ENCODE measurements at regions not wholly inside any gene's neighbourhood (a gene's known extent, or its start where the extent isn't known, plus 50 kb on each side); places are given as distances from the start of the nearest gene placed in this dataset.

DNA sequence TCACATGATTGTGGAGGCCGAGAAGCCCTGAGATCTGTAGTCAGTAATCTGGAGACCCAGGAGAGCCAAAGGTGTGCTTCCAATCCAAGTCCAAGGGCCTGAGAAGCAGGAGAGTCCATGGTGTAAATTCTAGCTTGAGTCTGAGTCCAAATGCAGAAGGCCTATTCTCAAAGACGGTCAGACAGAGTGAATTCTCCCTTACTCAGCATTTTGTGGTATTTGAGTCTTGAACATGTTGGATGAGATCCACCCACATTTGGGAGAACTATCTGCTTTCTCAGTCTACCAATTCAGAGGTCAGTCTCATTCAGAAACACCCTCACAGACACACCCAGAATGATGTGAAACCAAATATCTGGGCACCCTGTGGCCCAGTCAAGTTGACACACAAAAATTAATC, 128.8 kb upstream of the PTCH1 start:
- FAIRE-seq (no peak), ATAC-seq (no peak), DNase-seq (ENCODE audit: low spot score) (no peak)
- Histone ChIP-seq H3K36me3 (replicated peaks in 1 of 2; ENCODE audit: control insufficient read depth in 1 of 2, insufficient read depth in 2 of 2, low read length in 2 of 2) (no peaks in the 10 kb centered on the region), H3K27me3 (ENCODE audit: control insufficient read depth in 1 of 2, insufficient read depth in 2 of 2, low read length in 2 of 2) (no peaks in the 10 kb centered on the region), H3K27ac (ENCODE audit: extremely low read length, insufficient read depth, low read length) (no peak overlapping the region), H3K9ac (ENCODE audit: insufficient read depth, low read depth, low read length) (no peak overlapping the region), H3K9me3 (ENCODE audit: low read length) (no peaks in the 10 kb centered on the region), H4K20me1 (ENCODE audit: insufficient read depth, low read length) (no peaks in the 10 kb centered on the region), H3K79me2 (ENCODE audit: insufficient read depth, low read length) (no peaks in the 10 kb centered on the region), H3K4me2 (ENCODE audit: low read depth, low read length) (no peak overlapping the region), H2AFZ (ENCODE audit: low read length) (no peak overlapping the region), H3K4me3 (replicated peaks in 1 of 3; ENCODE audit: insufficient read depth in 1 of 3, low read depth in 2 of 3, low read length in 3 of 3) (no peak overlapping the region), H3K4me1 (ENCODE audit: insufficient read depth, low read length) (no peaks in the 10 kb centered on the region)
- WGBS (ENCODE audit: low lambda C conversion rate), result 17% methylated on average over 2 of the region's 2 CpGs
- no TSS peak for BruUV-seq (replicated peaks)
- in situ Hi-C loops (cut with HindIII; ENCODE audit: extremely low pct_ligation_motif_present, low pct_unique_long_range_greater_than_20kb) (no loop called here), intact Hi-C loops (cut with micrococcal nuclease; ENCODE audit: unreplicated experiment) (no loop called here)
- peak; percentile 94 to 98 for TF ChIP-seq MAFK (conservative IDR thresholded peaks at IDR 0.05 in 1 of 2, IDR thresholded peaks at IDR 0.05 in 1 of 2; ENCODE audit: low read length in 2 of 2)
- TF ChIP-seq HNRNPUL1 (IDR thresholded peaks at IDR 0.05; ENCODE audit: low read depth, low read length), result no peak
- peak; percentile 96 for TF ChIP-seq MAFF (IDR thresholded peaks at IDR 0.05; ENCODE audit: low read depth, low read length)
- ChIA-PET POLR2A (no interaction called here), CTCF (ENCODE audit: low intra/inter-chr PET ratio, low total read pairs) (no interaction called here)

DNA sequence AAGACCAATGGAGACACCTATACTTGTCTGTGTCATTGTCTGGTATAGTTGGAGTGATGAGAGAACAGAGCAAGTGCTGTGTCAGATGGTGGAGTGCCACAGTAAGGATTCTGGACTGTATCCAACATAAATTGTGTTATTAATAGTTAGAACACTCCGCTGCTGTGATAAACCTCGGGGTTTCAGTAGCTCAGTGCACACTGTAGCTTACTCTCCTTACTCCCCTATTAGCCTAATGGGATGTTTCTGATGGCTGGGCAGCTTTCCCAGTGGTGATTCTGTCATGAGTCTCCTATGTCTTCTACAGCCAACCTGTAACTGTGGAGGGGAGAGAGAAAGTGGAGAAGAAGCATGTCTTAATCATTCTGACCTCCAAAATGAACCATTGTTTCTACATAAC, 127.6 kb upstream of the PTCH1 start:
- Histone ChIP-seq H4K20me1 (ENCODE audit: insufficient read depth, low read length) (no peaks in the 10 kb centered on the region), H3K27ac (ENCODE audit: extremely low read length, insufficient read depth, low read length) (no peak overlapping the region), H3K4me1 (ENCODE audit: insufficient read depth, low read length) (no peaks in the 10 kb centered on the region), H3K27me3 (ENCODE audit: control insufficient read depth in 1 of 2, insufficient read depth in 2 of 2, low read length in 2 of 2) (peaks cover 0 to 4% of the 10 kb centered on the region in 2 experiments; a peak in 1 of 5 replicates), H3K36me3 (replicated peaks in 1 of 2; ENCODE audit: control insufficient read depth in 1 of 2, insufficient read depth in 2 of 2, low read length in 2 of 2) (no peaks in the 10 kb centered on the region), H3K79me2 (ENCODE audit: insufficient read depth, low read length) (no peaks in the 10 kb centered on the region), H3K4me2 (ENCODE audit: low read depth, low read length) (no peak overlapping the region), H3K4me3 (replicated peaks in 1 of 3; ENCODE audit: insufficient read depth in 1 of 3, low read depth in 2 of 3, low read length in 3 of 3) (no peak overlapping the region), H3K9me3 (ENCODE audit: low read length) (no peaks in the 10 kb centered on the region), H3K9ac (ENCODE audit: insufficient read depth, low read depth, low read length) (no peak overlapping the region), H2AFZ (ENCODE audit: low read length) (no peak overlapping the region)
- DNase-seq (ENCODE audit: low spot score) (no peak), ATAC-seq (no peak), FAIRE-seq (no peak)
- in situ Hi-C loops (cut with HindIII; ENCODE audit: extremely low pct_ligation_motif_present, low pct_unique_long_range_greater_than_20kb) (no loop called here), intact Hi-C loops (cut with micrococcal nuclease; ENCODE audit: unreplicated experiment) (no loop called here)
- POLR2A ChIA-PET, result no interaction called here
- no peak for TF ChIP-seq EHMT2 (IDR thresholded peaks at IDR 0.05; ENCODE audit: borderline replicate concordance, low read depth, low read length)
- TF ChIP-seq, protein P1, sequence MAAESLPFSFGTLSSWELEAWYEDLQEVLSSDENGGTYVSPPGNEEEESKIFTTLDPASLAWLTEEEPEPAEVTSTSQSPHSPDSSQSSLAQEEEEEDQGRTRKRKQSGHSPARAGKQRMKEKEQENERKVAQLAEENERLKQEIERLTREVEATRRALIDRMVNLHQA (CRISPR knock-in tag; IDR thresholded peaks at IDR 0.05), result no peak
- TF ChIP-seq RBM39 (IDR thresholded peaks at IDR 0.05; ENCODE audit: low read depth, low read length, poor library complexity, severe bottlenecking), result no peak
- TF ChIP-seq PLRG1 (conservative IDR thresholded peaks at IDR 0.05), result no peak
- BruUV-seq (replicated peaks), result no TSS peak
- 27% methylated on average over 2 of the region's 2 CpGs for WGBS (ENCODE audit: low lambda C conversion rate)
- CTCF ChIA-PET (ENCODE audit: low intra/inter-chr PET ratio, low total read pairs), result no interaction called here

All from HepG2 (cell line).